Kidney (tissue), 13 donors: ENCODE measurements at regions not wholly inside any gene's neighbourhood (a gene's known extent, or its start where the extent isn't known, plus 50 kb on each side); places are given as distances from the start of the nearest gene placed in this dataset.

Source experiments
- DNase-seq, 5 donors: peaks; one replicate each; pipeline ENCODE4 v3.0.0-alpha.2; 2013 to 2020
- FAIRE-seq: peaks from 2 replicates; lab custom pipeline; 2012; peaks lifted over from hg19 to GRCh38; lab: Jason Lieb, UNC
- H3K27ac ChIP-seq, 2 donors: one replicate each; pipeline ENCODE4 v1.7.0; 2013; ENCODE audit warnings: low read depth in 2 of 2, low read length in 2 of 2, inconsistent platforms in 1 of 2
- H3K27me3 ChIP-seq: one replicate; pipeline ENCODE4 v1.7.1; 2013; ENCODE audit warnings: low read length, inconsistent platforms; ENCODE audit not compliant: control insufficient read depth, insufficient read depth
- H3K36me3 ChIP-seq, 3 donors: one replicate each; pipeline versions ENCODE4 v1.7.0 to v1.7.1; 2013; ENCODE audit warnings: low read length in 3 of 3, control low read depth in 1 of 3, inconsistent platforms in 1 of 3; ENCODE audit not compliant: insufficient read depth in 3 of 3, control insufficient read depth in 2 of 3
- H3K4me1 ChIP-seq, 3 donors: one replicate each; pipeline versions ENCODE4 v1.7.0 to v1.7.1; 2013; ENCODE audit warnings: low read length in 3 of 3, inconsistent platforms in 1 of 3, low read depth in 1 of 3; ENCODE audit not compliant: control insufficient read depth in 2 of 3, insufficient read depth in 2 of 3
- H3K4me3 ChIP-seq, 3 donors: one replicate each; pipeline versions ENCODE4 v1.7.0 to v1.8.1; 2013; ENCODE audit warnings: low read length in 3 of 3, control low read depth in 1 of 3, inconsistent platforms in 1 of 3
- H3K9ac ChIP-seq, 3 donors: one replicate each; pipeline versions ENCODE4 v1.7.0 to v1.7.1; 2013; ENCODE audit warnings: low read length in 3 of 3, control low read depth in 1 of 3, inconsistent platforms in 1 of 3
- H3K9me3 ChIP-seq, 3 donors: one replicate each; pipeline versions ENCODE4 v1.7.0 to v1.7.1; 2013; ENCODE audit warnings: low read length in 3 of 3, control low read depth in 1 of 3, inconsistent platforms in 1 of 3; ENCODE audit not compliant: control insufficient read depth in 2 of 3, insufficient read depth in 1 of 3
- CTCF ChIP-seq: IDR thresholded peaks from 3 replicates; pipeline ENCODE4 v1.5.1; 2012; ENCODE audit warnings: mild to moderate bottlenecking, moderate library complexity, borderline replicate concordance; ENCODE audit not compliant: insufficient read depth; ENCODE audit errors: extremely low read depth
- intact Hi-C: fragments of 100-400 bp; cut with DNase I; formaldehyde crosslinking; loops from one replicate; pipeline ENCODE4 v1.11.1; 2022
- donor health status: control.
- donor health status: control.
- donor health status: control.
- donor health status: control.
- donor health status: control.
- donor health status: DM: yes; HTN: yes; CAD: no.
- donor health status: Normal renal cell carcinoma (clear cell type).

- Histone ChIP-seq H3K36me3 (no peaks in the 10 kb centered on the region), H3K4me3 (no peak overlapping the region), H3K9me3 (peaks cover 0 to 7% (median 0%) of the 10 kb centered on the region in 3 donors), H3K27me3 (no peaks in the 10 kb centered on the region), H3K9ac (no peak overlapping the region), H3K4me1 (no peaks in the 10 kb centered on the region), H3K27ac (no peak overlapping the region)
- DNase-seq (peak in 2 of 5 donors; percentile 0 to 18), FAIRE-seq (no peak)
- no peak for TF ChIP-seq CTCF
- intact Hi-C loops: no loop called here
Measured at GRCh38 chr9:134563397-134563796, 78.2 kb upstream of the COL5A1 start.

- peaks cover 0 to 7% (median 0%) of the 10 kb centered on the region in 3 donors for H3K9me3 ChIP-seq
- H3K9ac ChIP-seq: no peak overlapping the region
- DNase-seq (peak in 2 of 5 donors; percentile 2 to 8), FAIRE-seq (no peak)
- TF ChIP-seq CTCF: no peak
- H3K4me3 ChIP-seq: no peak overlapping the region
- H3K27ac ChIP-seq: no peak overlapping the region
- no peaks in the 10 kb centered on the region for H3K27me3 ChIP-seq
- no peaks in the 10 kb centered on the region for H3K4me1 ChIP-seq
- H3K36me3 ChIP-seq: no peaks in the 10 kb centered on the region
- intact Hi-C loops: no loop called here
Measured at GRCh38 chr9:134564431-134565170, 77.0 kb upstream of the COL5A1 start.

GRCh38 chr9:134565316-134565915, 76.2 kb upstream of the COL5A1 start:
- FAIRE-seq: no peak
- Histone ChIP-seq H3K27me3 (no peaks in the 10 kb centered on the region), H3K4me3 (no peak overlapping the region), H3K36me3 (no peaks in the 10 kb centered on the region), H3K4me1 (no peaks in the 10 kb centered on the region), H3K9me3 (peaks cover 0 to 7% (median 0%) of the 10 kb centered on the region in 3 donors), H3K9ac (no peak overlapping the region), H3K27ac (no peak overlapping the region)
- TF ChIP-seq CTCF: no peak
- intact Hi-C loops: no loop called here
- DNase-seq: peak in 2 of 5 donors; percentile 0 to 9
